NCI-H748 (cell line): ENCODE measurements at regions not wholly inside any gene's neighbourhood (a gene's known extent, or its start where the extent isn't known, plus 50 kb on each side); places are given as distances from the start of the nearest gene placed in this dataset.
A peak's percentile ranks its signal among the peaks of the same experiment; 100 is the strongest.
"Not testable (repeated sequence)": the region's sequence is repeated elsewhere in the genome, so short reads cannot be mapped to it uniquely, and the experiment has no call there.

Experiments used
- DNase-seq: peaks from one replicate; lab custom pipeline; 2025; ENCODE audit not compliant: unreplicated experiment; lab: John Stamatoyannopoulos, UW

- DNase-seq, result no peak
These were observed 82.7 kb upstream of the CD302 start for GRCh38 chr2:159880729-159881128.

DNA sequence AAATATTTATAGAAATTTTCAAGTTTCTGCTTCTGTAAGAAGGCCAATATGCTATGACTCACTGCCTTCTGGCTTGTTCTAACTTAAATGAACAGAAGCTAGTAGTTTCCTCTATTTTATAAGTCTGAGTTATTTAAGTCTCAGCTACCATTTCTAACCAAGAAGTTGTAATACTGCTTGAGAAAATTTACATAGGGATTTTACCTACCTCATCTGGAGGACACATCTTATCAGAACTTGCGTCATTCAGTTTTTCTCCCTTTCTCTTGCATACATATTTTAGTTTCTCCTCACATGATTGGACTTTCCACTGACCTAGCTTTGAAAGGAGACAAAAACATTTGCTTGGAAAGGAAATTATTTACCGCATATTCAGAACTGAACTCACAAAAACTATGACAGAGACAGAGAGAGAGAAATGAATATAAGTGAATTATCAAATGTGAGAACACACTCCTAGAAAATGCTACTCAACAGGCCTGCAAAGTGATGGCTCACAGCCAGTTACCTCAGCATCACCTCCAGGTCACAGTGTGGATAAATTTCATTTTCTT lies 81.1 kb upstream of the CD302 start:
- DNase-seq, result no peak

DNA sequence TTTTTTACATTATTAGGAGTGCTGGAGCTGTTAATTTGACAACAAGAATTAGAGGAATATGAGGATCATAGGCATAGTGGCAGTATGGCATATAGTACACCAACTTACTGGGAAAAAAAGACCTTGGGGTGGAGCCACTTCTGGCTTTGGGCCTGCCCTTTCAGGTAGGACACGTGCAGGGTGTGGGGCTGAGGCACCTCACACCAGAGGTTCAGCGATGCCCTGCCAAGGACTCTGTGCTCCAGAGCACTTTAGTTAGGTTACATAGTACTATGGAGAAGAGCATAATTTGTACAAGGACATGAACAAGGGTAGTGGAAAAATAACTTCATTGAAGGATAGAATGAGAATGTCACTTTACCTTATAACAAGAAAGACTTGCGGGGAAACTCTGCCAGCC lies 77.1 kb upstream of the CD302 start:
- peak; percentile 32 for DNase-seq

DNA sequence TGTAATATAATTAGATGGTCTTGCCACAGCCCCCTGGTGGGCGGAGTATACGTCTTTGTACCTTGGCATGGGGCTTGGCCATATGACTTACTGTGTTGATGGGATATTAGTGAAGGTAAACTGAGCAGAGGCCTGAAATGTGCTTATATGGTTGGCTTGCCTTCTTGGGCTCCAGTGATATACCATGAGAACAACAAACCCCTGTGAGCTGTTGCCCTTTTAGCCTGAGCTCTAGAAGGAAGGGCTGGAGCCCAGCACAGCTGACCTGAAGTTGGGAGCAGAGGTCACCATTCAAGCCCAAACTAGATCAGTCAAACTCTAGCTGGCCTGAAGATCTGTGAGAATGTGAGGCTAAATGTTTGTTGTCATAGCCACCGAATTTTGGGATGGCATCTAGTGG lies 75.2 kb upstream of the CD302 start:
- peak; percentile 46 for DNase-seq

DNA sequence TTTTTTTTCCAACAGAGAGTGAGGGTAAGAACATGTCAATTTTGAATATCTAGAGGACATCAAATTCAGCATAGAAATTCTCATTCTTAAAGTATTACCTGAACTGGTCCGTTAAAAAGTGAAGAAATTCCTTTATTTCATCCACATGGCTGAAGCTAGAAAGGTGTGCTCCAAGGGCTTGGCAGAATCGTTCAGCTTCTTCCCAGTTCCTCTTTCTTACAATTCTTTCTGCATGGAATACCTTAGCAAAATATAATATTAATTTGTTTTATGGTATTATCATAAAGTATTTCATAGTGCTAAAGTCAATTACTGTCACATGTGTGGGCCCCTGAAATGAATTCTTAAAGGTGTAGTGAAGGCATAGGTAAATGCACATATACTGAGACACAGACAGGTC lies 74.3 kb upstream of the CD302 start:
- DNase-seq, result no peak

DNA sequence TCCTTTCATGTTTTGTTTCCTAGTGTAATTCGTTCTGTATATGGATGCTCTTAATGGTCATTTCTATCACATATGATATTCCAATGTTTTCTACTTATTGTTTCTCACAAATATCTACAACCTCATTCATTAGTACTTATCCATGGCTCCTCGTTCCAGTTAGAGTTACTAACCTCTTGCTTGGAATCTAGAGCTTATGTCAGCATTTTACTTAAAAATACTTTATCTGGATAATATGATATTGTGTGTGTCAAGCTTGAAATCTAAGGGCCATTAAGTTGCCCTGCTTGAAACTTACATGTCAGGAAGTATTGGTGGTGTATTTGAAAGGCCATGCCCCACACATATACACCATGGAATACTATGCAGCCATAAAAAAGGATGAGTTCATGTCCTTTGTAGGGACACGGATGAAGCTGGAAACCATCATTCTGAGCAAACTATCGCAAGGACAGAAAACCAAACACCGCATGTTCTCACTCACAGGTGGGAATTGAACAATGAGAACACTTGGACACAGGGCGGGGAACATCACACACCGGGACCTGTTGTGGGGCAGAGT lies 70.7 kb upstream of the CD302 start:
- not testable (repeated sequence) for DNase-seq

DNA sequence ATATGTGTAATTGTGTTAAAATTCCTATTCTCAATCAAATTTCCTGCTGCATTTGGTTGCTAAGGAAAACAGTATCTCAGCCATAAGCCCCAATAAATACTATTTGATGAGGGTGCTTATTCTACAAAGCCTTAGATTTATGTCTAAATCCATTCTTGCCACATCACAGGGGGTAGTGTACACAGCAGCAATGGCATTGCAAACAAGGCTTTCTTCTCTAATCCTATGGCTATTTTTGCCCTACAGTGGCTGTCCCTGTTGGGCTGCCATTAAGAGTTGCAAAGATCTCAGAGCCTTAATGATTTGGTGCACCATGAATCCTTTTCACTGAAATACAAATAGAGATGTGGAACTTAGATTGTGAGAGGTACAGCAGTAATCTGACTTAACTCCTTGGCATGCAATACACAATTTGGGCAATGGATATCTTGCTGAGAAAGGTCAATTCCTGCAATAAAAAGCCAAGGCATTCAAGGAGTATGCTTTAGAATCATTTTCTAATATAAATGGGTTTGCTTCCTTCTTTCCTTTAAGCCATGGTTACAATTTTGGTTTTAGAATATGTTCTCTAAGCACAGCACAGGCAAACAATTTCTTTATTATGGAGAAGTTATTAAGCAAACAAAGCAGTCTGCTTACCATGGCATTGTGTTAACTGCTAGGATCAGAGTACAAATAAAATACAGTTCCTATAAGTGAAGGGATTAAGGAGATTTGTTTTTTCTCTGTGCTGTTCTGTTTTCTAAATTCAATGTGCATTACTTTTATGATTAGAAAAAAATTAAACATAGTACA lies 69.8 kb upstream of the CD302 start:
- peak; percentile 95 for DNase-seq

DNA sequence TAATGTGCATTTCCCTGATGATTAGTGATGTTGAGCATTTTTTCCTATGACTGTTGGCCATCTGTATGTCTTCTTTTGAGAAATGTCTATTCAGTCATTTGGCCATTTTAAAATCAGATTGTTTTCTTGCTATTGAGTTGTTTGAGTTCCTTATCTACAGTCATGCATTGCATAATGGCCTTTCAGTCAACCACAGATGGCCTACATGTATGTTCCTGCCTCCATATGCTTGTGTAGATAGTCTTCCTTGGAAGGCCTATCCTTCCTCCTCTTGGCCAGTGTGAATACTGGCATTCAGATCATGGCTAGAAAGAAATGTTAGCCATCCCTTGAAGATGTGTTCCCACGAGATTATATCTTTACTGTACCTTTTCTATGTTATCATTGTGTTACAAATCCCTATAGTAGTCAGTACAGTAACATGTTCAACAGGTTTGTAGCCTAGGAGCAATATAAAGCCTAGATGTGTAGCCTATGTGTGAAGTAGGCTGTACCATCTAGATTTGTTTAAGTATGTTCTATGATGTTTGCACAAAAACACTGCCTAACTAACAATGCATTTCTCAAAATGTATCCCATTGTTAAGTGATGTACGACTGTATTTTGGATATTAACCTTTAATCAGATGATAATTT lies 65.6 kb upstream of the CD302 start:
- DNase-seq, result no peak

GRCh38 chr2:159860581-159861310 lies 62.7 kb upstream of the CD302 start:
- no peak for DNase-seq

DNA sequence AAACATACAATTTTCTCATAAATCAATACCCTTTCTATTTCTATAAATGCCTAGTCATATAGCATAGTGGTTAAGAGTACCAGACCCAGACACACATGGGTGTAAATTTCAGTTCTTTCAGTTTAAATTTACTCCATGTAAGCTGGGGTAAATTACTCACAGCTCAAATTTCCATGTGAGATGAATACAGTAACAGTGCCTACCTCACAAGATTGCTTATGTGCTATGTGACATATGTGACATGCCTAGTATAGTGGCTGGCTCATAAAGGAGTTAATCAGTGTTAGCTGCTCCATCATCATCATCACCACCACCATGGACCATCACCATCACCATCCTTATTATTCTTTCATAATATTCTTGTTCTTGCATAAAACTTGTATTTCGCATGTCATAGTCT lies 61.6 kb upstream of the CD302 start:
- DNase-seq, result no peak

DNA sequence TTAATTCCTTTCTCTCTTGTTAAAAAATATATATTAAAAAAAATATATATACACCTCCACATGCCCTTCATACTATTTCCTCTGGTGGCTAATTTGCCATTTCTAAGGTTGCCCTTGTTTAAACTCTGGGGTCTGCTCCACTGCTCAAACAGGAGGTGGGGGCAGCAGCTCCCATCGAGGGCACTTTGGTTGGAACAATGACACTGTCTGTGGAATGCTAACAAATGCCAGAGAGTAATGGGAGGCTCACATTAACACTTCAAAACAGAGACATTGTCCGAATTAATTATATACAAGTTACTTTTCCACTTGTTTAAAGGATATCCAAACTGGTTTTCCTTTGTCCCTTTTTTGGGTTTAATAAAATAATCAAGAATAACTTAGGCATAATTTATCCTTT lies 58.8 kb upstream of the CD302 start:
- DNase-seq, result no peak

- no peak for DNase-seq
These were observed 57.6 kb upstream of the CD302 start for GRCh38 chr2:159855557-159856061.

GRCh38 chr2:159855143-159855542 lies 57.1 kb upstream of the CD302 start:
- DNase-seq, result no peak

DNA sequence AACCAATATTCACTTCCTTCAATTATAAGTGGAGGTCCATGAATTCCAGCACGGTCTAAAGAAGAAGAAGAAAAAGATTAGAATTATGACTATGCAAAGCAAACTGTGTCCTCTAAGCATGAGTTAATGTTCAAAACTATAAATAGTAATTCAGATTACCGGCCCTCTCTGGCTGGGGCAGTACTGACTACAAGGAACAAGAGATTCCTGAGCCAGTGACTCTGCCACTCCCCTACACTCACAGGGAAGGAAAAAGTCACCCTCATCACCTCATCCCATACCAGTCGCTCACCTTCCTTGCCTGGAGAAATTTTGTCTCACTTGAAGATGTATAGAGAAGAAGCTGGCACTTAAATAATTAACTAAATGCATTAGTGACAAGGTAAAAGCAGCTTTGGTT lies 56.5 kb upstream of the CD302 start:
- DNase-seq, result no peak

DNA sequence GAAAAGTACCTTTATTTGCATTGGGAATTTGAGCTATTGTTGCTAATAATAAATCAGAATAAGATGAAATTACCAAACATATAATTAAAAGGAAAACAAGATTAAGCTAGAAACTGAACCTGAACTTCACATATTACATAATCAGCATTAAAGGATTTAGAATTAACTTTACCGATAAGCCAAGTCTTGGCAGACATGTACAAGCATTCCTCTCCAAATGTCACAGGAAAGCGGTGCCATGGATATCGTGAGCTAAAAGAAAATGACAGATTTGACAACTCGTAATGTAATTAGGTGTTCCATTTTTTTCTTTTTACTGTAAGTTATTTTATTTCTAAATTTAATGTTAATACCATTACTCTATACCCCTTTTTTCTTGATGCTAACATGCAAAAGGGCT lies 55.1 kb upstream of the CD302 start:
- DNase-seq, result no peak

- peak; percentile 66 for DNase-seq
These were observed 53.9 kb upstream of the CD302 start for GRCh38 chr2:159851941-159852340.

DNA sequence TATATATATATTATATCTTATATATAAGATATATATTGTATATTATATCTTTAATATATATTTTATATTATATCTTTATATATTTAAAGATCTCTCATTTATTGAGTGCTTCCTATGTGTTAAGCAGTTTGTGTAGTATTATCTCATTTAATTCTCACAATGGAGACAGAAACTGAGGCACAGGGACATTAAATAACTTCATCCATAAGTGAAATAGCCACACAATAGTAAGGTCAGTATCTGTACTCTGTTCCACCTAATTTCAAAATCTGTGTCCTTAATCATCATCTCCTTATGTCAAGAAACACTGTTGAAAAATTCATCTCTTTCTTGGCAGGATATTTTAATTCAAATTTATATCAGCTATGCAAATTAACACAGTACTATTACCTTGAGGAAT lies 52.8 kb upstream of the CD302 start:
- DNase-seq, result no peak

GRCh38 chr2:159849160-159849813 lies 51.3 kb upstream of the CD302 start:
- DNase-seq, result no peak
